ENCODE measurements at regions not wholly inside any gene's neighbourhood (a gene's known extent, or its start where the extent isn't known, plus 50 kb on each side); places are given as distances from the start of the nearest gene placed in this dataset.

- H3K9me3 ChIP-seq (replicated peaks; ENCODE audit: control insufficient read depth, insufficient read depth, low read length), result no peaks in the 10 kb centered on the region
- dilution Hi-C loops (cut with MboI; ENCODE audit: extremely low pct_ligation_motif_present, low sequenced_read_pairs), result no loop called here
- no peaks in the 10 kb centered on the region for H4K20me1 ChIP-seq (replicated peaks; ENCODE audit: control insufficient read depth, extremely low read depth, insufficient read depth, low read length)
- no peak overlapping the region for H2AFZ ChIP-seq (ENCODE audit: low read depth, low read length)
- no peak overlapping the region for H3K4me2 ChIP-seq (ENCODE audit: insufficient read depth, low read length)
- H3K79me2 ChIP-seq (ENCODE audit: control insufficient read depth, insufficient read depth, low read length), result no peaks in the 10 kb centered on the region
- H3K27ac ChIP-seq (ENCODE audit: insufficient read depth, low read depth, low read length), result no peak overlapping the region
- H3K9me1 ChIP-seq (replicated peaks; ENCODE audit: control insufficient read depth, extremely low read depth, insufficient read depth, low read length), result no peaks in the 10 kb centered on the region
- POLR2A ChIA-PET, result no interaction called here
- H3K36me3 ChIP-seq (ENCODE audit: control insufficient read depth in 2 of 2, extremely low read depth in 1 of 2, insufficient read depth in 2 of 2, low read length in 2 of 2), result no peaks in the 10 kb centered on the region
- H3K9ac ChIP-seq (replicated peaks; ENCODE audit: extremely low read depth, insufficient read depth, low read length), result no peak overlapping the region
- no peaks in the 10 kb centered on the region for H3K4me1 ChIP-seq (ENCODE audit: control insufficient read depth, extremely low read depth, insufficient read depth, low read length)
- no TSS peak for BruUV-seq (replicated peaks)
- no peak for DNase-seq (ENCODE audit: low read depth, low spot score)
- no peak overlapping the region for H3K4me3 ChIP-seq (replicated peaks in 1 of 3; ENCODE audit: insufficient read depth in 1 of 3, low read depth in 1 of 3, low read length in 3 of 3)
- no peak for FAIRE-seq
- CTCF ChIA-PET, result no interaction called here
- intact Hi-C loops (cut with micrococcal nuclease), result no loop called here
- H3K27me3 ChIP-seq (ENCODE audit: control insufficient read depth in 2 of 2, insufficient read depth in 2 of 2, low read length in 2 of 2), result no peaks in the 10 kb centered on the region
- TF ChIP-seq CTCF (IDR thresholded peaks at IDR 0.05; ENCODE audit: extremely low read depth in 1 of 2, insufficient read depth in 1 of 2, low read depth in 1 of 2, low read length in 2 of 2), result no peak
- TF ChIP-seq EZH2 (IDR thresholded peaks at IDR 0.05; ENCODE audit: borderline replicate concordance, low read depth, low read length, severe bottlenecking), result no peak
- TF ChIP-seq POLR2AphosphoS5 (IDR thresholded peaks at IDR 0.05; ENCODE audit: insufficient read depth, low read depth, low read length), result no peak
Observed at GRCh38 chr7:136131304-136131630, 154.1 kb upstream of the MTPN start.

- intact Hi-C loops (cut with micrococcal nuclease), result no loop called here
Observed at GRCh38 chr7:136130511-136131303, 153.5 kb upstream of the MTPN start.

More at GRCh38 chr7:136130511-136131303, 153.5 kb upstream of the MTPN start:
- H3K9ac ChIP-seq (replicated peaks; ENCODE audit: extremely low read depth, insufficient read depth, low read length), result no peak overlapping the region
- no peak overlapping the region for H3K4me3 ChIP-seq (replicated peaks in 1 of 3; ENCODE audit: insufficient read depth in 1 of 3, low read depth in 1 of 3, low read length in 3 of 3)
- no peaks in the 10 kb centered on the region for H3K27me3 ChIP-seq (ENCODE audit: control insufficient read depth in 2 of 2, insufficient read depth in 2 of 2, low read length in 2 of 2)
- H3K79me2 ChIP-seq (ENCODE audit: control insufficient read depth, insufficient read depth, low read length), result no peaks in the 10 kb centered on the region
- dilution Hi-C loops (cut with MboI; ENCODE audit: extremely low pct_ligation_motif_present, low sequenced_read_pairs), result no loop called here
- H3K27ac ChIP-seq (ENCODE audit: insufficient read depth, low read depth, low read length), result no peak overlapping the region
- H4K20me1 ChIP-seq (replicated peaks; ENCODE audit: control insufficient read depth, extremely low read depth, insufficient read depth, low read length), result no peaks in the 10 kb centered on the region
- H3K4me1 ChIP-seq (ENCODE audit: control insufficient read depth, extremely low read depth, insufficient read depth, low read length), result no peaks in the 10 kb centered on the region
- FAIRE-seq (no peak), DNase-seq (ENCODE audit: low read depth, low spot score) (no peak)
- TF ChIP-seq EZH2 (IDR thresholded peaks at IDR 0.05; ENCODE audit: borderline replicate concordance, low read depth, low read length, severe bottlenecking) (no peak), JUN (IDR thresholded peaks at IDR 0.05; ENCODE audit: borderline replicate concordance, insufficient read depth, insufficient read length, low read depth) (no peak), MYC (IDR thresholded peaks at IDR 0.05; ENCODE audit: low read depth, low read length) (no peak), POLR2AphosphoS5 (IDR thresholded peaks at IDR 0.05; ENCODE audit: insufficient read depth, low read depth, low read length) (no peak), GATA2 (IDR thresholded peaks at IDR 0.05; ENCODE audit: insufficient read depth, insufficient read length, low read depth, low read length) (no peak), FOS (IDR thresholded peaks at IDR 0.05; ENCODE audit: borderline replicate concordance, insufficient read depth, low read length) (no peak), CTCF (IDR thresholded peaks at IDR 0.05; ENCODE audit: extremely low read depth in 1 of 2, insufficient read depth in 1 of 2, low read depth in 1 of 2, low read length in 2 of 2) (no peak), MAX (IDR thresholded peaks at IDR 0.05; ENCODE audit: insufficient read depth, insufficient read length) (no peak)
- H3K36me3 ChIP-seq (ENCODE audit: control insufficient read depth in 2 of 2, extremely low read depth in 1 of 2, insufficient read depth in 2 of 2, low read length in 2 of 2), result no peaks in the 10 kb centered on the region
- no peaks in the 10 kb centered on the region for H3K9me1 ChIP-seq (replicated peaks; ENCODE audit: control insufficient read depth, extremely low read depth, insufficient read depth, low read length)
- no TSS peak for BruUV-seq (replicated peaks)
- ChIA-PET POLR2A (no interaction called here), CTCF (no interaction called here)
- no peak overlapping the region for H3K4me2 ChIP-seq (ENCODE audit: insufficient read depth, low read length)
- H3K9me3 ChIP-seq (replicated peaks; ENCODE audit: control insufficient read depth, insufficient read depth, low read length), result no peaks in the 10 kb centered on the region
- no peak overlapping the region for H2AFZ ChIP-seq (ENCODE audit: low read depth, low read length)

All from endothelial cell of umbilical vein (primary cell).